Karpas-422 (cell line): ENCODE measurements at regions not wholly inside any gene's neighbourhood (a gene's known extent, or its start where the extent isn't known, plus 50 kb on each side); places are given as distances from the start of the nearest gene placed in this dataset.
A peak's percentile ranks its signal among the peaks of the same experiment; 100 is the strongest.

Experiments used
- DNase-seq: peaks from one replicate; pipeline ENCODE4 v3.0.0-alpha.2; 2015
- H2AFZ ChIP-seq: fragments of 200-600 bp; sonication (generic); 2 replicates; pipeline ENCODE4 v1.6.1; 2014; ENCODE audit warnings: antibody characterized with exemption, low read length, mixed read lengths
- H3K27ac ChIP-seq: fragments of 200-600 bp; sonication (generic); 2 replicates; pipeline ENCODE4 v1.5.1; 2014; ENCODE audit warnings: mild to moderate bottlenecking, low read length, moderate library complexity
- H3K27me3 ChIP-seq: fragments of 200-600 bp; sonication (generic); 2 replicates; pipeline ENCODE4 v1.6.1; 2014; ENCODE audit warnings: low read length, mixed read lengths
- H3K36me3 ChIP-seq: fragments of 200-600 bp; sonication (generic); 2 replicates; pipeline ENCODE4 v1.6.1; 2014; ENCODE audit warnings: low read length, mixed read lengths; ENCODE audit not compliant: insufficient read depth
- H3K4me1 ChIP-seq: fragments of 200-600 bp; sonication (generic); 2 replicates; pipeline ENCODE4 v1.6.1; 2014; ENCODE audit warnings: mild to moderate bottlenecking, low read length, mixed read lengths
- H3K4me2 ChIP-seq: fragments of 200-600 bp; sonication (generic); 2 replicates; pipeline ENCODE4 v1.6.1; 2014; ENCODE audit warnings: low read length, low read depth, mild to moderate bottlenecking; ENCODE audit not compliant: poor library complexity, severe bottlenecking
- H3K4me3 ChIP-seq: fragments of 200-600 bp; sonication (generic); 2 replicates; pipeline ENCODE4 v1.5.1; 2014; ENCODE audit warnings: mild to moderate bottlenecking, antibody characterized with exemption, low read length, mixed read lengths
- H3K79me2 ChIP-seq: fragments of 200-600 bp; sonication (generic); 2 replicates; pipeline ENCODE4 v1.6.1; 2014; ENCODE audit warnings: mild to moderate bottlenecking, low read length, mixed read lengths
- H3K9ac ChIP-seq: fragments of 200-600 bp; sonication (generic); 2 replicates; pipeline ENCODE4 v1.6.0; 2014; ENCODE audit warnings: low read length
- H3K9me2 ChIP-seq: fragments of 200-600 bp; sonication (generic), shearing (Covaris generic); replicated peaks from 2 replicates; pipeline ENCODE4 v1.6.0; 2014; ENCODE audit warnings: mild to moderate bottlenecking, low read length, moderate library complexity; ENCODE audit not compliant: insufficient read depth
- H3K9me3 ChIP-seq: fragments of 300-700, 200-600 bp; sonication (generic); 2 replicates; pipeline ENCODE4 v1.6.1; 2014; ENCODE audit warnings: low read length, mixed read lengths
- H4K20me1 ChIP-seq: fragments of 200-600 bp; sonication (generic); 2 replicates; pipeline ENCODE4 v1.6.1; 2014; ENCODE audit warnings: mild to moderate bottlenecking, antibody characterized with exemption, low read length, low read depth; ENCODE audit not compliant: insufficient read depth

- no peak overlapping the region for H3K27ac ChIP-seq
- no peaks in the 10 kb centered on the region for H3K36me3 ChIP-seq
- H3K4me2 ChIP-seq = no peak overlapping the region
- H2AFZ ChIP-seq = no peak overlapping the region
- no peak for DNase-seq
- no peaks in the 10 kb centered on the region for H3K9me2 ChIP-seq
- H4K20me1 ChIP-seq = no peaks in the 10 kb centered on the region
- H3K9me3 ChIP-seq = no peaks in the 10 kb centered on the region
- no peaks in the 10 kb centered on the region for H3K4me1 ChIP-seq
- H3K27me3 ChIP-seq = no peaks in the 10 kb centered on the region
- H3K79me2 ChIP-seq = no peaks in the 10 kb centered on the region
- H3K4me3 ChIP-seq = no peak overlapping the region
- H3K9ac ChIP-seq = no peak overlapping the region
Observed at GRCh38 chr11:119520966-119521365, 98.0 kb upstream of the THY1 start.

GRCh38 chr11:119520400-119520799, 97.4 kb upstream of the THY1 start:
- Histone ChIP-seq H4K20me1 (no peaks in the 10 kb centered on the region), H3K4me1 (no peaks in the 10 kb centered on the region), H2AFZ (no peak overlapping the region), H3K27me3 (no peaks in the 10 kb centered on the region), H3K27ac (no peak overlapping the region), H3K36me3 (no peaks in the 10 kb centered on the region), H3K9ac (no peak overlapping the region), H3K79me2 (no peaks in the 10 kb centered on the region), H3K9me2 (no peaks in the 10 kb centered on the region), H3K4me3 (no peak overlapping the region), H3K4me2 (no peak overlapping the region), H3K9me3 (no peaks in the 10 kb centered on the region)
- no peak for DNase-seq

- H3K9me3 ChIP-seq = no peaks in the 10 kb centered on the region
- H3K4me3 ChIP-seq = no peak overlapping the region
- no peak for DNase-seq
- H3K4me2 ChIP-seq = no peak overlapping the region
- H2AFZ ChIP-seq = no peak overlapping the region
- H3K9me2 ChIP-seq = no peaks in the 10 kb centered on the region
- H3K27me3 ChIP-seq = no peaks in the 10 kb centered on the region
- H3K36me3 ChIP-seq = no peaks in the 10 kb centered on the region
- no peaks in the 10 kb centered on the region for H3K4me1 ChIP-seq
- H3K79me2 ChIP-seq = no peaks in the 10 kb centered on the region
- no peak overlapping the region for H3K27ac ChIP-seq
- no peaks in the 10 kb centered on the region for H4K20me1 ChIP-seq
- no peak overlapping the region for H3K9ac ChIP-seq
Observed at GRCh38 chr11:119519796-119520195, 96.8 kb upstream of the THY1 start.

GRCh38 chr11:119518746-119519730, 96.1 kb upstream of the THY1 start:
- Histone ChIP-seq H3K9me3 (no peaks in the 10 kb centered on the region), H3K9me2 (no peaks in the 10 kb centered on the region), H4K20me1 (no peaks in the 10 kb centered on the region), H3K4me1 (no peaks in the 10 kb centered on the region), H3K9ac (no peak overlapping the region), H3K36me3 (no peaks in the 10 kb centered on the region), H2AFZ (no peak overlapping the region), H3K79me2 (no peaks in the 10 kb centered on the region), H3K27me3 (no peaks in the 10 kb centered on the region), H3K4me2 (no peak overlapping the region), H3K4me3 (no peak overlapping the region), H3K27ac (no peak overlapping the region)
- peak; percentile 53 for DNase-seq

GRCh38 chr11:119515771-119516400, 92.9 kb upstream of the THY1 start:
- Histone ChIP-seq H2AFZ (no peak overlapping the region), H3K9me3 (no peaks in the 10 kb centered on the region), H3K4me1 (peaks cover 11% of the 10 kb centered on the region), H3K27ac (no peak overlapping the region), H3K9ac (no peak overlapping the region), H3K4me2 (no peak overlapping the region), H3K27me3 (no peaks in the 10 kb centered on the region), H3K9me2 (no peaks in the 10 kb centered on the region), H4K20me1 (no peaks in the 10 kb centered on the region), H3K79me2 (no peaks in the 10 kb centered on the region), H3K36me3 (no peaks in the 10 kb centered on the region), H3K4me3 (no peak overlapping the region)
- DNase-seq = no peak

GRCh38 chr11:119513806-119514170, 90.8 kb upstream of the THY1 start:
- Histone ChIP-seq H3K4me3 (no peak overlapping the region), H3K9ac (no peak overlapping the region), H3K27ac (no peak overlapping the region), H3K27me3 (no peaks in the 10 kb centered on the region), H3K4me1 (peaks cover 20% of the 10 kb centered on the region), H3K9me2 (no peaks in the 10 kb centered on the region), H3K36me3 (no peaks in the 10 kb centered on the region), H2AFZ (no peak overlapping the region), H4K20me1 (no peaks in the 10 kb centered on the region), H3K9me3 (no peaks in the 10 kb centered on the region), H3K79me2 (no peaks in the 10 kb centered on the region), H3K4me2 (no peak overlapping the region)
- no peak for DNase-seq

GRCh38 chr11:119513131-119513805, 90.3 kb upstream of the THY1 start:
- no peaks in the 10 kb centered on the region for H3K36me3 ChIP-seq
- H3K4me1 ChIP-seq = peaks cover 20% of the 10 kb centered on the region
- no peak overlapping the region for H3K27ac ChIP-seq
- H3K9me3 ChIP-seq = no peaks in the 10 kb centered on the region
- no peaks in the 10 kb centered on the region for H4K20me1 ChIP-seq
- no peaks in the 10 kb centered on the region for H3K9me2 ChIP-seq
- H3K4me2 ChIP-seq = no peak overlapping the region
- H3K27me3 ChIP-seq = no peaks in the 10 kb centered on the region
- DNase-seq = no peak
- no peak overlapping the region for H3K9ac ChIP-seq
- no peak overlapping the region for H2AFZ ChIP-seq
- no peak overlapping the region for H3K4me3 ChIP-seq
- H3K79me2 ChIP-seq = no peaks in the 10 kb centered on the region

- Histone ChIP-seq H4K20me1 (no peaks in the 10 kb centered on the region), H3K9me2 (no peaks in the 10 kb centered on the region), H2AFZ (no peak overlapping the region), H3K4me3 (no peak overlapping the region), H3K4me1 (peaks cover 20% of the 10 kb centered on the region), H3K36me3 (no peaks in the 10 kb centered on the region), H3K9me3 (no peaks in the 10 kb centered on the region), H3K9ac (no peak overlapping the region), H3K79me2 (no peaks in the 10 kb centered on the region), H3K27me3 (no peaks in the 10 kb centered on the region), H3K27ac (no peak overlapping the region), H3K4me2 (no peak overlapping the region)
- DNase-seq = no peak
Observed at GRCh38 chr11:119512369-119512768, 89.4 kb upstream of the THY1 start.
